ENCODE measurements at regions not wholly inside any gene's neighbourhood (a gene's known extent, or its start where the extent isn't known, plus 50 kb on each side); places are given as distances from the start of the nearest gene placed in this dataset.
A peak's percentile ranks its signal among the peaks of the same experiment; 100 is the strongest.

DNA sequence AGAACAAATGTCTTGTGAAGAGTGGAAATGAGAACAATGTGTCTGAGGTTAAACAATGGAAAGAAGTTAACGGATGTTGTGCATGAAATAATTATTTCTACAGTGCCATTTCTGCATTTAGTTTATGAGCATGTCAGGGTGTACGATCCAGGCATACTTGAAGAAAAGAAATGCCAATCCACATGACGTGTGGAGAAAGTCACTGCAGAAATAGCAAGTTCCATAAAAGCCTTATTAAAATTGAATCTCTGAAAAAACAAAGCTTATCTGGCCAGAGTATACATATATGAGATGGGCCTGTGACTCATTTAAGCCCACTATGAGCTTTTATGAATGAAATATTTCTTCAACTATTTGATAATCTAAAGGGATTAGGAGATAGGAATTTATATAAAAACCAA lies 426.1 kb downstream of the EFNB2 start:
- ATAC-seq (replicated peaks) (no peak), DNase-seq (no peak)
- Mint-ChIP-seq H3K4me3 (no peak overlapping the region), H3K4me1 (no peaks in the 10 kb centered on the region), H3K27ac (no peak overlapping the region), H3K9me3 (no peaks in the 10 kb centered on the region), H3K36me3 (no peaks in the 10 kb centered on the region), H3K27me3 (no peaks in the 10 kb centered on the region)

DNA sequence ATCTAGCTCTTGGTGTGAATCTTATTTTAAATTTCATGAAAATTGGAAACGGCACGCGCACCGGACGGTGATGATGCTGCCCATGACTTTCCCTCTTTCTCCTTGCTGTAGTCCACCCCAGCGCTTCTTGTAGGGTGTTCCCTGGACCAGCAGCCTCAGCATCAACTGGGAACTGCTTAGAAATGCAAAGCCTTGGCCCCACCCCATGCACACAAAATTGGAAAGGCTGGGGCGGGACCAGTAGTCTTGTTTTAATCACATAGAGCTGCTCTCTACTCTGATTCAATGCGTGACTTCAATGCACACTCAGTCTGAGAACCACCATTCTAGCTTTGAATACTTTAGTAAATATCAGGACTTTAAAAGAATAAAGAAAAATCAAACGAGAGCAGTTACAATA lies 427.1 kb downstream of the EFNB2 start:
- Mint-ChIP-seq H3K4me1 (no peaks in the 10 kb centered on the region), H3K9me3 (peaks cover 0 to 4% of the 10 kb centered on the region in 2 donors), H3K36me3 (no peaks in the 10 kb centered on the region), H3K27ac (no peak overlapping the region), H3K4me3 (no peak overlapping the region), H3K27me3 (no peaks in the 10 kb centered on the region)
- ATAC-seq (replicated peaks) (no peak), DNase-seq (no peak)

GRCh38 chr13:106107061-106107460 lies 428.4 kb downstream of the EFNB2 start:
- ATAC-seq (replicated peaks) (no peak), DNase-seq (no peak)
- H3K27me3 Mint-ChIP-seq: no peaks in the 10 kb centered on the region
- H3K9me3 Mint-ChIP-seq: peaks cover 0 to 4% of the 10 kb centered on the region in 2 donors
- no peak overlapping the region for H3K4me3 Mint-ChIP-seq
- H3K4me1 Mint-ChIP-seq: no peaks in the 10 kb centered on the region
- H3K27ac Mint-ChIP-seq: no peak overlapping the region
- H3K36me3 Mint-ChIP-seq: no peaks in the 10 kb centered on the region

- no peaks in the 10 kb centered on the region for H3K27me3 Mint-ChIP-seq
- ATAC-seq (replicated peaks) (no peak), DNase-seq (no peak)
- no peak overlapping the region for H3K4me3 Mint-ChIP-seq
- no peaks in the 10 kb centered on the region for H3K4me1 Mint-ChIP-seq
- no peak overlapping the region for H3K27ac Mint-ChIP-seq
- H3K36me3 Mint-ChIP-seq: no peaks in the 10 kb centered on the region
- peaks cover 0 to 4% of the 10 kb centered on the region in 2 donors for H3K9me3 Mint-ChIP-seq
Measured at GRCh38 chr13:106105153-106105552, 430.3 kb downstream of the EFNB2 start.

- no peak overlapping the region for H3K27ac Mint-ChIP-seq
- DNase-seq (no peak), ATAC-seq (replicated peaks) (no peak)
- H3K36me3 Mint-ChIP-seq: no peaks in the 10 kb centered on the region
- no peaks in the 10 kb centered on the region for H3K27me3 Mint-ChIP-seq
- H3K4me1 Mint-ChIP-seq: no peaks in the 10 kb centered on the region
- H3K9me3 Mint-ChIP-seq: peaks cover 0 to 4% of the 10 kb centered on the region in 2 donors
- no peak overlapping the region for H3K4me3 Mint-ChIP-seq
Measured at GRCh38 chr13:106104281-106104901, 431.1 kb downstream of the EFNB2 start.

- Mint-ChIP-seq H3K9me3 (peaks cover 0 to 4% of the 10 kb centered on the region in 2 donors), H3K27ac (no peak overlapping the region), H3K36me3 (no peaks in the 10 kb centered on the region), H3K27me3 (no peaks in the 10 kb centered on the region), H3K4me1 (no peaks in the 10 kb centered on the region), H3K4me3 (no peak overlapping the region)
- ATAC-seq (replicated peaks) (no peak), DNase-seq (no peak)
Measured at GRCh38 chr13:106103779-106104178, 431.7 kb downstream of the EFNB2 start.

- H3K27me3 Mint-ChIP-seq: no peaks in the 10 kb centered on the region
- H3K4me3 Mint-ChIP-seq: no peak overlapping the region
- no peaks in the 10 kb centered on the region for H3K36me3 Mint-ChIP-seq
- no peaks in the 10 kb centered on the region for H3K4me1 Mint-ChIP-seq
- ATAC-seq (replicated peaks): no peak
- peaks cover 0 to 4% of the 10 kb centered on the region in 2 donors for H3K9me3 Mint-ChIP-seq
- no peak for DNase-seq
- no peak overlapping the region for H3K27ac Mint-ChIP-seq
Measured at GRCh38 chr13:106102786-106103185, 432.7 kb downstream of the EFNB2 start.

- no peaks in the 10 kb centered on the region for H3K27me3 Mint-ChIP-seq
- no peaks in the 10 kb centered on the region for H3K4me1 Mint-ChIP-seq
- ATAC-seq (replicated peaks): no peak
- DNase-seq: no peak
- no peak overlapping the region for H3K27ac Mint-ChIP-seq
- H3K36me3 Mint-ChIP-seq: no peaks in the 10 kb centered on the region
- peaks cover 0 to 4% of the 10 kb centered on the region in 2 donors for H3K9me3 Mint-ChIP-seq
- H3K4me3 Mint-ChIP-seq: no peak overlapping the region
Measured at GRCh38 chr13:106101201-106101600, 434.3 kb downstream of the EFNB2 start.

GRCh38 chr13:106100171-106100919 lies 435.1 kb downstream of the EFNB2 start:
- ATAC-seq (replicated peaks) (peak; percentile 45 to 72), DNase-seq (no peak)
- Mint-ChIP-seq H3K4me1 (no peaks in the 10 kb centered on the region), H3K9me3 (peaks cover 0 to 4% of the 10 kb centered on the region in 2 donors), H3K4me3 (no peak overlapping the region), H3K27me3 (no peaks in the 10 kb centered on the region), H3K27ac (no peak overlapping the region), H3K36me3 (no peaks in the 10 kb centered on the region)

- ATAC-seq (replicated peaks): no peak
- H3K9me3 Mint-ChIP-seq: peaks cover 0 to 4% of the 10 kb centered on the region in 2 donors
Measured at GRCh38 chr13:106099765-106100164, 435.7 kb downstream of the EFNB2 start.

GRCh38 chr13:106098778-106099177 lies 436.7 kb downstream of the EFNB2 start:
- H3K36me3 Mint-ChIP-seq: no peaks in the 10 kb centered on the region
- ATAC-seq (replicated peaks): no peak
- H3K27ac Mint-ChIP-seq: no peak overlapping the region
- H3K4me3 Mint-ChIP-seq: no peak overlapping the region
- no peaks in the 10 kb centered on the region for H3K4me1 Mint-ChIP-seq
- no peaks in the 10 kb centered on the region for H3K27me3 Mint-ChIP-seq
- peaks cover 0 to under 1% of the 10 kb centered on the region in 2 donors for H3K9me3 Mint-ChIP-seq
- no peak for DNase-seq

More at GRCh38 chr13:106099765-106100164, 435.7 kb downstream of the EFNB2 start:
- H3K36me3 Mint-ChIP-seq: no peaks in the 10 kb centered on the region
- H3K27me3 Mint-ChIP-seq: no peaks in the 10 kb centered on the region
- H3K4me3 Mint-ChIP-seq: no peak overlapping the region
- no peaks in the 10 kb centered on the region for H3K4me1 Mint-ChIP-seq
- no peak for DNase-seq
- no peak overlapping the region for H3K27ac Mint-ChIP-seq

DNA sequence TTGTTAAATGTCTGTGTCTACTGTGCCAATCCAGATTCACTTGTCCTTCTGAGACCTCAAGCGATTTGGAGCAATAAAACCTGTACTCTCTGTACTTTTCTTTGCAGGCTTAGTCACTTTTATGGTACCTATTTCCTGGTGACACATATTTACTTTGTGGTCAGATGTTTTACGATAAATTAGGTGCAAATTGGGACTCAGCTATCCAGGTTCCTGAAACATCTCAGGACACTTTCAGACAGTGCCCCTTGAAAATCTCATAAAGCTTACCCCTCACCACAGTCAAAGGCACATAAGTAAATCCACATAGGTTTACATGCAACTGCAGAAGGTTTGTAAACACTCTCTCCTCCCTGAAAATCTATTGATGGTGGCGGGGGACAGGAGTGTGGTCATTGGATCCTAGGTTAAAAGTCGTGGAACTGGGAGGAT lies 438.8 kb downstream of the EFNB2 start:
- DNase-seq (no peak), ATAC-seq (replicated peaks) (no peak)
- H3K27me3 Mint-ChIP-seq: no peaks in the 10 kb centered on the region
- no peaks in the 10 kb centered on the region for H3K4me1 Mint-ChIP-seq
- no peak overlapping the region for H3K27ac Mint-ChIP-seq
- H3K9me3 Mint-ChIP-seq: no peaks in the 10 kb centered on the region
- H3K36me3 Mint-ChIP-seq: no peaks in the 10 kb centered on the region
- H3K4me3 Mint-ChIP-seq: no peak overlapping the region

DNA sequence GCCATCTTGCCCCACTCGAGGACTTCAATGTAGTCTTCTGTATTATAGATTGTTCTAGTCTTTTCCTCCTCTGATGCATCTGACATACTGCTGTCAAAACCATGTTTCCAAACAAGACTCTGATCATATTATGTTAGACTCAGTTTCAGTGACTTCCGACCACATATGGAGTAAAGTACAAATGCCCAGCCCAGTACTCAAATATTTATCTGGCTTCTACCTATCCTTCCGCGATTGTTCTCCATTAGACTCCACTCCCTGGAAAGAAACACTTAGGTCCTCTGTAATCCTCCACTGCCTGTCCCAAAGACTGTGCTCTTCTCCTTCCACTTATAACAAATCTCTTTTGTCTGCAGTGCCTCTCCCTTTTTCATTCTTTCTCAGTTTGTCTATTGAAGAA lies 439.5 kb downstream of the EFNB2 start:
- Mint-ChIP-seq H3K27me3 (no peaks in the 10 kb centered on the region), H3K36me3 (no peaks in the 10 kb centered on the region), H3K27ac (no peak overlapping the region), H3K4me1 (no peaks in the 10 kb centered on the region), H3K4me3 (no peak overlapping the region), H3K9me3 (no peaks in the 10 kb centered on the region)
- no peak for DNase-seq
- ATAC-seq (replicated peaks): no peak

- Mint-ChIP-seq H3K27ac (no peak overlapping the region), H3K36me3 (no peaks in the 10 kb centered on the region), H3K4me3 (no peak overlapping the region), H3K9me3 (no peaks in the 10 kb centered on the region), H3K4me1 (no peaks in the 10 kb centered on the region), H3K27me3 (no peaks in the 10 kb centered on the region)
- ATAC-seq (replicated peaks): no peak
- no peak for DNase-seq
Measured at GRCh38 chr13:106095406-106095805, 440.1 kb downstream of the EFNB2 start.

DNA sequence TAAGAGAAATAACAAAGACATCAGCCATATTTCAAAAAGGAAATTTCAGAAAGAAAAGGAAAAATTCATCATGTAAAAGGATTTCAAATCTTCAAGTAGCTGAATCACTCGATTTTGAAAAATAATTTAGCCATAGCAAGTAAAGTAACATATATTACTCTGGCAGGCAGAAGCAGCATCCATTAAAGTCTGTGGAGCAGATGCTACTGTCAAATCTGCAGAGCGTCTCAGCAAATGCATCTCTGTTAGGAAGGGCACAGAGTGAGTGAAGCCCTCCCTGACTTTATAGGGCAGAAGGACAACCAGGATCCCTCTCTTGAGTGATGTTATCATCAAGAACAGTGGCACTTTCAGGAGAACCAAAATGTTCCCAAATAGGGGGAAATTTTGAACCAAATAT lies 445.5 kb downstream of the EFNB2 start:
- H3K9me3 Mint-ChIP-seq: no peaks in the 10 kb centered on the region
- DNase-seq (no peak), ATAC-seq (replicated peaks) (no peak)
- H3K4me3 Mint-ChIP-seq: no peak overlapping the region
- no peaks in the 10 kb centered on the region for H3K27me3 Mint-ChIP-seq
- H3K27ac Mint-ChIP-seq: no peak overlapping the region
- no peaks in the 10 kb centered on the region for H3K4me1 Mint-ChIP-seq
- H3K36me3 Mint-ChIP-seq: no peaks in the 10 kb centered on the region
